ENCODE measurements at regions not wholly inside any gene's neighbourhood (a gene's known extent, or its start where the extent isn't known, plus 50 kb on each side); places are given as distances from the start of the nearest gene placed in this dataset.
"Not testable (repeated sequence)": the region's sequence is repeated elsewhere in the genome, so short reads cannot be mapped to it uniquely, and the experiment has no call there.

GRCh38 chr12:111248236-111249017 lies 120.5 kb downstream of the PHETA1 start:
- DNase-seq = no peak

GRCh38 chr12:111247083-111247783 lies 121.7 kb downstream of the PHETA1 start:
- DNase-seq = no peak

- DNase-seq = no peak
Observed at GRCh38 chr12:111246477-111247011, 122.4 kb downstream of the PHETA1 start.

- no peak for DNase-seq
Observed at GRCh38 chr12:111245701-111246476, 123.0 kb downstream of the PHETA1 start.

GRCh38 chr12:111244673-111245072 lies 124.2 kb downstream of the PHETA1 start:
- no peak for DNase-seq

GRCh38 chr12:111242817-111243216 lies 126.1 kb downstream of the PHETA1 start:
- DNase-seq = not testable (repeated sequence)

GRCh38 chr12:111242184-111242583 lies 126.7 kb downstream of the PHETA1 start:
- no peak for DNase-seq

- no peak for DNase-seq
Observed at GRCh38 chr12:111240374-111240773, 128.5 kb downstream of the PHETA1 start.

GRCh38 chr12:111239235-111239634 lies 129.7 kb downstream of the PHETA1 start:
- no peak for DNase-seq

GRCh38 chr12:111238075-111238734 lies 130.7 kb downstream of the PHETA1 start:
- DNase-seq = no peak

GRCh38 chr12:111234491-111234890 lies 134.4 kb downstream of the PHETA1 start:
- not testable (repeated sequence) for DNase-seq

- DNase-seq = no peak
Observed at GRCh38 chr12:111233786-111234185, 135.1 kb downstream of the PHETA1 start.

GRCh38 chr12:111230649-111231048 lies 138.2 kb downstream of the PHETA1 start:
- no peak for DNase-seq

- DNase-seq = no peak
Observed at GRCh38 chr12:111228916-111229666, 139.8 kb downstream of the PHETA1 start.

GRCh38 chr12:111227476-111228420 lies 141.1 kb downstream of the PHETA1 start:
- no peak for DNase-seq

GRCh38 chr12:111226680-111227079 lies 142.2 kb downstream of the PHETA1 start:
- no peak for DNase-seq

- DNase-seq = no peak
Observed at GRCh38 chr12:111225307-111225706, 143.6 kb downstream of the PHETA1 start.

GRCh38 chr12:111224186-111225066 lies 144.5 kb downstream of the PHETA1 start:
- DNase-seq = no peak

GRCh38 chr12:111222523-111222922 lies 146.4 kb downstream of the PHETA1 start:
- DNase-seq = no peak

- no peak for DNase-seq
Observed at GRCh38 chr12:111222027-111222414, 146.9 kb downstream of the PHETA1 start.

Measured in CD4-positive, alpha-beta T cell treated with Interleukin-12 subunit alpha and Interleukin-12 subunit beta, for 1 hour (primary cell).